NCI-H1048 (cell line): ENCODE measurements at regions not wholly inside any gene's neighbourhood (a gene's known extent, or its start where the extent isn't known, plus 50 kb on each side); places are given as distances from the start of the nearest gene placed in this dataset.
"Not testable (repeated sequence)": the region's sequence is repeated elsewhere in the genome, so short reads cannot be mapped to it uniquely, and the experiment has no call there.

ENCODE experiments used
- DNase-seq: peaks from one replicate; lab custom pipeline; 2025; lab: John Stamatoyannopoulos, UW

GRCh38 chr16:29234536-29235275, 171.8 kb downstream of the NPIPB11 start:
- not testable (repeated sequence) for DNase-seq

- DNase-seq, result not testable (repeated sequence)
Measured at GRCh38 chr16:29233705-29234404, 172.7 kb downstream of the NPIPB11 start.

- DNase-seq, result no peak
Measured at GRCh38 chr16:29232811-29233704, 173.5 kb downstream of the NPIPB11 start.

GRCh38 chr16:29232160-29232705, 174.3 kb downstream of the NPIPB11 start:
- not testable (repeated sequence) for DNase-seq

- no peak for DNase-seq
Measured at GRCh38 chr16:29231244-29231643, 175.3 kb downstream of the NPIPB11 start.

- DNase-seq, result no peak
Measured at GRCh38 chr16:29230671-29231096, 175.8 kb downstream of the NPIPB11 start.

- not testable (repeated sequence) for DNase-seq
Measured at GRCh38 chr16:29230006-29230668, 176.4 kb downstream of the NPIPB11 start.

- not testable (repeated sequence) for DNase-seq
Measured at GRCh38 chr16:29229616-29230005, 176.9 kb downstream of the NPIPB11 start.

GRCh38 chr16:29228664-29229611, 177.6 kb downstream of the NPIPB11 start:
- not testable (repeated sequence) for DNase-seq

GRCh38 chr16:29227751-29228663, 178.5 kb downstream of the NPIPB11 start:
- DNase-seq, result not testable (repeated sequence)

- DNase-seq, result no peak
Measured at GRCh38 chr16:29226782-29227181, 179.7 kb downstream of the NPIPB11 start.

- DNase-seq, result not testable (repeated sequence)
Measured at GRCh38 chr16:29224675-29225074, 181.8 kb downstream of the NPIPB11 start.

GRCh38 chr16:29222615-29223014, 183.9 kb downstream of the NPIPB11 start:
- not testable (repeated sequence) for DNase-seq

GRCh38 chr16:29222008-29222407, 184.5 kb downstream of the NPIPB11 start:
- not testable (repeated sequence) for DNase-seq

- DNase-seq, result not testable (repeated sequence)
Measured at GRCh38 chr16:29221281-29221955, 185.1 kb downstream of the NPIPB11 start.

- DNase-seq, result not testable (repeated sequence)
Measured at GRCh38 chr16:29220647-29221191, 185.8 kb downstream of the NPIPB11 start.

- not testable (repeated sequence) for DNase-seq
Measured at GRCh38 chr16:29219966-29220646, 186.4 kb downstream of the NPIPB11 start.

GRCh38 chr16:29219562-29219961, 186.9 kb downstream of the NPIPB11 start:
- DNase-seq, result not testable (repeated sequence)
